ENCODE measurements at regions not wholly inside any gene's neighbourhood (a gene's known extent, or its start where the extent isn't known, plus 50 kb on each side); places are given as distances from the start of the nearest gene placed in this dataset.
A peak's percentile ranks its signal among the peaks of the same experiment; 100 is the strongest.

DNA sequence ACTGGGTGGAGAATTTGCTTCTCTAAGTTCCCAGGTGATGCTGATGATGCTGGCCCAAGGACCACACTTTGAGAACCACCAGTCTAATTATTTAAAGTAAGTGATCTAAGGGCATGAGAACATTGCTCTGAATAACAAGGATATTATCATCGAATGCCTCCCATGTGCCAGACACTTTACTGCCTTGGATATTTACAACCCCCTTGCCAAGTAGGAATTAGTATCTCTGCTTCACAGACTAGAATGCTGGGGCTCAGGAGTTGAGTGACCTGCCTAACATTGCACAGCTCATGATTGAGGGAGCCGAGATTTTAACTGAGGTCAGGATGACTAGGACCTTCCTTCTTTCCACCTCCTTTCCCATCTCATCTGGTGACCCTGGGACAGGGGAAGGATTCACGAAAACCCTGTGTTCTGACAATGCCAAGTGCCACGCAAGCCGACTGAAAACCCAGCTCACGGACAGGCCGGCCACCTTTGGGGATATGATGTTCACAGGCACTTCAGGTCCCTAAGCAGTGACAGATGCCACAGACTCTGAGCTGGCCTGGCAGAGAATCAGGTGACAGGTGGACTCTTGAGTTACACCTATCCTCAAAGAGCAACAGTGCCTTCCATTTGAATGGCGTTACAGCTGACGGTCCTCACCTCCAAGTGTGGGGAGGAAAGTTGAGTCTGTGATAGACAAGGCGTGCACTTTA, 230.7 kb downstream of the TOMM20 start (continued):
- TF ChIP-seq, protein P1, sequence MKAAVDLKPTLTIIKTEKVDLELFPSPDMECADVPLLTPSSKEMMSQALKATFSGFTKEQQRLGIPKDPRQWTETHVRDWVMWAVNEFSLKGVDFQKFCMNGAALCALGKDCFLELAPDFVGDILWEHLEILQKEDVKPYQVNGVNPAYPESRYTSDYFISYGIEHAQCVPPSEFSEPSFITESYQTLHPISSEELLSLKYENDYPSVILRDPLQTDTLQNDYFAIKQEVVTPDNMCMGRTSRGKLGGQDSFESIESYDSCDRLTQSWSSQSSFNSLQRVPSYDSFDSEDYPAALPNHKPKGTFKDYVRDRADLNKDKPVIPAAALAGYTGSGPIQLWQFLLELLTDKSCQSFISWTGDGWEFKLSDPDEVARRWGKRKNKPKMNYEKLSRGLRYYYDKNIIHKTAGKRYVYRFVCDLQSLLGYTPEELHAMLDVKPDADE (conservative IDR thresholded peaks at IDR 0.05; ENCODE audit: control insufficient read depth, low read depth, low read length) = no peak
- TF ChIP-seq RB1 (IDR thresholded peaks at IDR 0.05; ENCODE audit: low read depth) (no peak), MCM3 (IDR thresholded peaks at IDR 0.05) (no peak)

DNA sequence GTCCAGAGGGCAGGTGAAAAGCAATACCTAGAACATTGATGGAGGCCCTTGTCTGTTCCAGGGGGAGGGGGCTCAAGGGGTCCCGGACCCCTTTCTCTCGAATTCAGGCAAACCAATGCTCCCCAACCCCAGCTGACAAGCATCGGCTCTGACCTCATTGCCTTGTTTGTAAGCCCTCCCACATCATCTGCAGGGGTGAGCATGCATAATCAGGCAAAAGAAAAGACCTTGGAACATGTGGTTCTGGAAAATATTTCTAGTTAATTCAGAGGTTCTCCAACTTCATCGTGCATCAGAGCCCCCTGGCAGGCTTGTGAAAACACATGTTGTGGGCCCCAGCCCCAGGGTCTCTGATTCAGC, 231.3 kb downstream of the TOMM20 start:
- DNase-seq (ENCODE audit: extremely low read depth in 1 of 4, low spot score in 3 of 4) (no peak), FAIRE-seq (no peak), ATAC-seq (no peak)
- in situ Hi-C loops (cut with MboI) = no loop called here
- Histone ChIP-seq H3K27me3 (ENCODE audit: control insufficient read depth in 2 of 2, insufficient read depth in 2 of 2, low read length in 2 of 2) (no peaks in the 10 kb centered on the region; a peak in 1 of 5 replicates), H2AFZ (ENCODE audit: low read depth, low read length) (no peak overlapping the region), H3K4me2 (ENCODE audit: insufficient read depth, low read length) (no peak overlapping the region), H3K27ac (ENCODE audit: extremely low read depth, low read depth, low read length) (no peak overlapping the region), H3K4me1 (replicated peaks in 1 of 2; ENCODE audit: control insufficient read depth in 2 of 2, insufficient read depth in 2 of 2, low read length in 2 of 2) (peaks cover 12 to 40% of the 10 kb centered on the region in 2 experiments; a peak in 4 of 5 replicates), H3K9me3 (replicated peaks; ENCODE audit: control insufficient read depth, insufficient read depth, low read depth, low read length) (no peaks in the 10 kb centered on the region), H4K20me1 (replicated peaks; ENCODE audit: control insufficient read depth, insufficient read depth, low read length) (no peaks in the 10 kb centered on the region), H3K79me2 (ENCODE audit: control insufficient read depth, insufficient read depth, low read length) (no peaks in the 10 kb centered on the region), H3K9me1 (ENCODE audit: control insufficient read depth, insufficient read depth, low read length) (no peaks in the 10 kb centered on the region), H3K9ac (ENCODE audit: insufficient read depth in 1 of 2, low read depth in 2 of 2, low read length in 2 of 2) (no peak overlapping the region), H3K4me3 (no peak overlapping the region), H3K36me3 (ENCODE audit: control insufficient read depth, insufficient read depth, low read length) (no peaks in the 10 kb centered on the region)
- WGBS (ENCODE audit: insufficient coverage, low coverage, missing lambda C conversion rate) = 21% methylated on average over 4 of the region's 4 CpGs
- TF ChIP-seq, protein P2, sequence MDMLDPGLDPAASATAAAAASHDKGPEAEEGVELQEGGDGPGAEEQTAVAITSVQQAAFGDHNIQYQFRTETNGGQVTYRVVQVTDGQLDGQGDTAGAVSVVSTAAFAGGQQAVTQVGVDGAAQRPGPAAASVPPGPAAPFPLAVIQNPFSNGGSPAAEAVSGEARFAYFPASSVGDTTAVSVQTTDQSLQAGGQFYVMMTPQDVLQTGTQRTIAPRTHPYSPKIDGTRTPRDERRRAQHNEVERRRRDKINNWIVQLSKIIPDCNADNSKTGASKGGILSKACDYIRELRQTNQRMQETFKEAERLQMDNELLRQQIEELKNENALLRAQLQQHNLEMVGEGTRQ (CRISPR knock-in tag; IDR thresholded peaks at IDR 0.05) = no peak
- no peak for TF ChIP-seq ILK (tag; IDR thresholded peaks at IDR 0.05; ENCODE audit: borderline replicate concordance, low read depth)
- TF ChIP-seq ZBTB7A (IDR thresholded peaks at IDR 0.05; ENCODE audit: borderline replicate concordance, control insufficient read depth, low read depth, low read length) = peak; percentile 50; the same call in 1 of the 2 replicates
- ChIA-PET POLR2A (no interaction called here), CTCF (ENCODE audit: low intra/inter-chr PET ratio) (no interaction called here)
- intact Hi-C loops (cut with micrococcal nuclease) = no loop called here
- BruUV-seq (replicated peaks) = no TSS peak

Data from K562 (cell line).